NCI-H1092 treated with DMSO at 0.1 percent for 48 hours (cell line): ENCODE measurements at regions not wholly inside any gene's neighbourhood (a gene's known extent, or its start where the extent isn't known, plus 50 kb on each side); places are given as distances from the start of the nearest gene placed in this dataset.

Source experiments
- DNase-seq: peaks from one replicate; lab custom pipeline; 2025; lab: John Stamatoyannopoulos, UW

DNA sequence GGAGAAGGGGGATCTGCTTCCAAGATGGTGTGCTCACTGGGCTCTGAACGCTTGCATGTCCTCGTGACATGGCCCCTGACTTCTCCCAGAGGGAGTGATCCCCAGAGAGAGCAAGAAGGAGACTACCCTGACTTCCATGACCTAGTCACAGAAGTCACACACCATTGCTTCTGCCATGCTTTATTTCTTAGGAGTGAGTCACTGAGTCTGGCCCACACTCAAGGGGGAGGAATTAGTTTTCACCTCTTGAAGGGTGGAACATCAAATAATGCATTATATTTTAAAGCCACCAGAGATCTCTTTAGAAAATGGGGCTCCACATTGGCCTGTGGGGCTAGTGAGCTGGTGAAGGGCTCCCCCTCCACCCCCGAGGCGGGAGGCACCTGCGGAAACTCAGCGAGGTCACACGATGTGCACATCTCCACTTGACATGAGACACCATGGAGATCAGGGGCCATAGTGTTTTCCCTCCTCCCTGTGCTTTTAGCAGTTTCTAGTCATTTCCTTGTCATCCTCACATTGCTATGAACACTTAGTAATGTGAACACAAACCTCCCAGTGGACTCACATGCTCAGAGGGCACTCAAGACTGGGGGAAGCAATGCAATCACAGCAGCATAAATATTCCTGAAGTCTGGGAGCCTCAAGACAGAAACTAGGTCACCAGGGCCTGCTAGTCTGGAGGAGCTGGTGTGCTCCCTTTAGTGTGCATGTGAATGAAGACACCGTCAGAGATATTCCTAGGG lies 87.4 kb upstream of the FZD10 start:
- DNase-seq, result no peak

DNA sequence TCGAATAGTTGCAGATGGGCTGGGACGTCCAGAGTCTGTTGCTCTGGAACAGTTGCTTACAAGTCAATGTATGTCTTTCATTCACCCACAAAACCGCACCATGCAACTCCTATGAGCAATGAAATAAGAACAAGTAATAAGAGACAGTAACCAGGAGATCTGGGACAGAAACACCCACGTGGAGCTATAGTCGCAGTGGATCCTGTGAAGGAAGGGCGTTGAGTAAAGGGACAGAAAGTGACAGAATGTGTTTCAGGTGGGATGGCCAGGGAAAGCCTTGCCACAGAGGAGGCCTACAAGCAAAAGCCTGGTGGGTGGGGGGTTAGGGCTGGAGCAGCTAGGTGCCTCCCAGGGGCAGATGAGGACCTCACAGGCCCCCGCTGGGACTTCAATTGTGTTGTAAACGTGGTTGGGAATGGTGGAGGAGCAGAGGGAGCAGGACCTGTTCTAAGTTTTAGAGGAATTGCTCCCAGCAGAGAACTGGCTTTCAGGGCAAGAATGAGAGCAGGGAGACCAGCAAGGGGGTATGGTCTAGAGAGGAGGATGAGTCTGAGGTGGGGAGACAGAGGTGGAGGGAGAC lies 86.7 kb upstream of the FZD10 start:
- DNase-seq, result no peak

DNA sequence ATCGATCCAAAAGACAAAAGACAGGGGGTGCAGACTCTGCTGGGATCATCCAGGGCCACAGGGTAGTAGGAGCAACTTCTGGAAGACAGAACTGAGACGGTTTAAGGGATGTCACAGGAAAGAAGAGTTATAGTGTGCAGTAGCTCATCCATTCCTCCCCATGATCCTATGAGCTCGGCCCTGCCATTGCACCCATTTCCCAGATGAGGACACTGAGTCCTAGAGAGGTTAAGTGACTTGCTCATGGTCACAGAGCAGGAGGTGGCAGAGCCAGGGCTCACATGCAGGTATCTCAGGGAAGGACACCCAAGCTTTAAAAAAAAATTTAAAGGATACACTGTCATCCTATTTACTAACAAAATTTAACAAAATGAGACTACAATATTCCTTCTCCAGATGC lies 86.1 kb upstream of the FZD10 start:
- DNase-seq, result no peak

DNA sequence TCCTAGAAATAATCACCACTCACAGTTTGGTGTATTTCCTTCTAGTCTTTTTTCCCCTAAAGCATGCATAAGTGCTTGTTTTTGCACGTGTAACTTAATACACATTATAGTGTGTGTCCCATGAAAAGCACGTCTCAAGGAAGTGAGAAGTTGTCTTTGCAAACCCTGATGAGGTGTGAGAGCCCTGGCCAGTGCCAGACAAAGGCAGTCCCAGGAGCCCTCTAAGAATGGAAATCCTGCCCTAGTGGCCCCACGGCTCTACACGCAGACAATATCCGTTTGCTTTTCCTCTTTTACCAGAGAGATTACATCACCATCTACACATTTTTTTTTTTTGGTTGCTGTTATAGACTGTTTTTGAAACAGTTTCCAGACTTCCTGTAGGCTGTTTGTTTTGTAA lies 85.5 kb upstream of the FZD10 start:
- DNase-seq, result no peak

DNA sequence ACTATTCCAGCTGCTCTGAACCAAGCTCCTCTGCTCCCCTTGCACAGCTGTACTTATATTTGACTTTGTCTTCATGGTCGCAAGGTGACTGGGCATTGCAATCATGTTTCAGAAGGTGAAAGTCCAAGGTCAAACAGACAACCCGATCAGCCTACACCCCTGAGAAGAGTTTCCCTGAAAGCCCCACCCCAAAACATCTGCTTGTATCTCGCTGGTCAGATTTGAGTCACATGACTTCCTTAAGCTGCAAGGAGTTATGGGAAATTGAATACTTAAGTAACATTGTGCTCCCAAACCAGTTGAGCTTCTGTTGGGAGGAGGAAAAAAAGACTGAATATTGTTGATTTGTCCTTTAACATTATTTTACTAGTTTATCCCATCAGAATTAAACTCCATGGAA lies 83.4 kb upstream of the FZD10 start:
- no peak for DNase-seq

DNA sequence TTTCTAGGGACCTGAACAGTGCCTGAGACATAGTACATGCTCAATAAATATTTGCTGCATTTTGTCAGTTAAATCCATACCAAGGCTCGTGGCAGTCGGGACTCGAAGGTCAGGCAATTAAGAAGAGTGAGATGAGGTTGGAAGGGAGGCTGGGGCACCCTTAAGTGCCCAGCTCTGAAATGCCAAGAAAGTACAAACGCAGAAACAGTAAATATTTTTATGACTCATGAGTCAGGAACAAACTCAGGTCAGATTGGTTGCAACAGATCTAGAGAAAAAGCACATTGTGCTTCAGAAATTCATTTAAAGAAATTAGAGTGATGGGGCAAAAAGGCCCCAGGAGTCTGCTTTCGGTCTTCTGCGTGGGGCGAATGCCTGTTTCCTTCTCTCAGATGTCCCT lies 83.0 kb upstream of the FZD10 start:
- no peak for DNase-seq

DNA sequence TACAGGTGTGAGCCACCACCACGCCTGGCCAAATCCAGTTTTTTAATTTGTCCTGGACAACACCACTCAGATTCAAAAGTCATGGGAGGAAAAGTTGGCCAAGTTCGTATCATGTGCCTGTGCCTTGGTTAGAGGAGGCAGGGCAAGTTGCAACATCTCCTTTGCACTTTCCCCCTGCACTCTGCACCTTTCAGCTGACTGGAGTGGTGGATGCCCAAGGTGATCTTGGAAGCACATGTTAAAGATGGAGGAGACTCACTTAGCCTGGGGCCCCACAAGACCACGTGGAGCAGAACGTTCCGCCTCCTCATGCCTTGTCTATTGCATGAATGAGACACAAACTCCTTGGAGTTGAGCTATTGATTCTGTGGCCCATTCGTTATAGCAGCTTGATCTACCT lies 82.1 kb upstream of the FZD10 start:
- DNase-seq, result no peak

DNA sequence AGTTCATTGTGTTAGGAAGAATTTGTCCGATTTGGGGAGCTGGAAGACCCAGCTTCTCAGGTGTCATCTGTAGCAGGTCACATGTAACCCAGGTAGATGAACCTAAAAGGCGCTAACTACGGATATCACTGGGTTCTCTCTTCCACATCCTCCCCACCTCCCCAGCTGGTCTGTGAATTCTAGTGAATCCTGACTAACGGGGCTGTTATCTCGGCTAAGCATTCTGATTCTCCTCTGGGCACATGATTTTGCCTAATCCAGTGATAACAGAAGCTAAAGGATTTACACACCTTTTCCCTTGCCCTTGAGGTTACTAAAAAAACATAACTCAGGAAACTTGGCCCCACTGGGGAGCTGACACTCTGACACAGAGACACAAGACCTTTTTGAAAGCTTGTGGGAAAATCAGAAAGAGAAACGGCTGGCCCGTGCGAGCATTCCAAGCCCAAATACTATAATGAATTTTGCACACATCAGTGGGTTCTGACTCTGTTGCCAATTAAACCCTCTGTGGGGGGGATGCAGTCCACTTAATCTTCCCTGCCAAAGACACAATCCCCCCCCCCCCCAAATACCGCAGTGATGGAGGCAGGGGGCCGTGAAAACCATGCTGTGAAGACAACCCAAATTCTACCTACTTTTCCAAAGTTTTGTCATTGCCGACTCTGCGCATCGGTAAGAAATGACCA lies 81.0 kb upstream of the FZD10 start:
- DNase-seq, result no peak

DNA sequence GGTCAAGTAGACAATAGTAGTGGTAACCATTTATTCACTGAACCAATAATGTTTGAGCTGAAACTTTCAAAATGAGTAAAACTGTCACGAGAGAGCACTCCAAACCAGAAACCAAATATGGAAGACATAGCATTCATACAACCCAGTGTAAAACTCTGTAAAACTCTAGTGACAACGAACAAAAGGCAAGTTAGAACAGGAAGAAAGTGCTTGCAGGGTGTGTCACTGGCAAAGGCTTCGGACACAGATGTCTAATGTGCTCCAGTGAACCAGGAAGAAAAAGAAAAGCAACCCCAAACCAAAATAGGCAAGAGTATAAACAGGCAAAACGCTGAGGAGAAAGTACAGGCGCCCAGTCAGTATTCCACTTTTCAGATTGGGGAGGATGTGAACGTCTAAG lies 79.3 kb upstream of the FZD10 start:
- no peak for DNase-seq

DNA sequence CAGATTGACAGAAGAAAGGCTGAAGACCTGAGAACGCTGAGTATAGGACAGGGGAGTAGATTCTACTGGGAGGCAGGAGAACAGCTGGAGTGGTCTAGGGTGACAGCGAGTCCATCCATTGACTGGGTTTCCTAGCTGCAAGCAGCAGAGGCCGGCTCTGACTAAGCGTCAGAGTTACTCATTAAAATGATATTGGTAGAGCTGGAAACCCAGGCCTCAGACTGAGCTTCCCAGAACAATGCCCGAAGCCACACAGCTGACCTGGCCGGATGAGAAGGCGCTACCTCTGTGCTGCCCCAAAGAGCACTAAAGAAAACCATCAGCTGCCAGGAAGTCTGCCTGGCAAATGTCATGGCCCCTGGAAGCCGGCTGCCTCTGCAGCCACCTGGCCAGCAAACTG lies 78.5 kb upstream of the FZD10 start:
- no peak for DNase-seq

DNA sequence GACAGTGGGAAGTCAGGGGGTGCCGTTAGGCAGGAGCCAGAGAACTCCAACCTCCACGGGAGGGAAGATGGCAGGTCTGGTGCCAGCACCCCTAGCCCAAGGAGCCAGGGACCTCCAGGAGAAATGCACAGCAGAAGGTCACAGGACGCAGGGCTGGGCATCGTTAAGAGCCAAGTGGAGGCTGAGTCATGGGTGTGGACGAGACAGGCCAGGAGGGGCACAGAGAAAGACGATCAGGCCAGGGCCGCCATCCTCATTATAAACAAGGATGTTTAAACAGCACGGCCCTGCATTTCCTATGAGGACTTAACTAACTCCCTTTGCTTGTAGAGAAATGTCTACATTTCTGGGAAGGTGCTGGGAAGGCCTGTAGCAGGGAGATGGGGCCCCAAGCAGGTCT lies 77.9 kb upstream of the FZD10 start:
- DNase-seq, result no peak

DNA sequence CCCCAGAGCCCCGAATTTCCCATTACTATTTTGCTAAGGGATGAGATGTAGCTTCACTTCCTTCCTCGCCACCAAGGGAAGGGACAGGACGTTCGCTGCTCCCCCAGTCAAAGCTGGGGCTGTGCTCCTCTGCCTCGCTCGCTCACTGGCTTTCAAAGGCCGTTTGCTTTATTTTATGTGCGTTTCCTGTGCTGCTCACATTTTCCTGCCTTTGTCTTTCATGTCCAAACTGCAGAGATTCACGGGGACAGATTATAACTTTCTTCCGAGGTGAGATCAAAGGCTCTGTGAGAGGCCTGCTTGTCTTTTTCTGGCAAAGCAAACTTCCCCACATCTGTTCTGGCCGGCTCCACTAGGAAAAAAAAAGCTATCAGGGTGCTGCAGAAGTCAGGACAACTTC lies 76.0 kb upstream of the FZD10 start:
- no peak for DNase-seq

DNA sequence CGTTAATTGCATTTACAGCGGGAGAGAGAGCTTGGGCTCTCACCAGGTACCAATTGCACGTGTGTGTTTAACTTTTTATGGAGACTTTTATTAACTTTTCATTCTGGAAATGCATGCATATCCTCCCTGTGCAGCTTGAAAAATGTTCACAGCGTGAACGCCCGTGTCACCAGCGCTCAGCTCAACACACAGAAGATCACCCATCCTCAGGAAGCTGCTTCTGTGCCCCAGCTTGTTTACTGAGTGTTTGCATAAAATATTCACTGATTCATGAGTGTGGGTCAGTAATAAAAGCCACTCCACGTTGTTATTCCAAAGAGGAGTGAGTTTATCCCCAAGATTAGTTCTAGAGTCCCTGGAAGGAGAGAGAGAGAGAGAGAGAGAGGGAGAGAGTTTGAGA lies 75.5 kb upstream of the FZD10 start:
- no peak for DNase-seq

DNA sequence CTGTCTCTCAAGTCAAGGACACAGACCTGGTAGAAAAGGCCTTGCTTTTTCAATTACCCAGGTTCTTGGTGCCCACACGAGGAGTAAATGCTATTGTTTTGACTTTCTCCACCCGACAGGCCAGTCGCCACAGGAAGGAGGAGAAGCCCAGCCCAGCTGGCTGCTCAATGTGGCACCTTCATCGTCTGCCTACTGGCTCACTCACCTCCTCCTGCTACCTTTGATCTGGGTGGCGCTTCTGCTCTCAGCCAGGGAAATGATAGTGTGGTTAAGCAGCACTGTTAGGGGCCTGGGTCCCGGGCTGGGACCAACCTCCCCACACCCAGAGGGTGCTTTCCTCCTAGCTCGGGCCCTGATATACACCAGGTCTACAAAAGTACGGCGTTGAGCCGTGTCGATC lies 75.0 kb upstream of the FZD10 start:
- DNase-seq, result no peak

DNA sequence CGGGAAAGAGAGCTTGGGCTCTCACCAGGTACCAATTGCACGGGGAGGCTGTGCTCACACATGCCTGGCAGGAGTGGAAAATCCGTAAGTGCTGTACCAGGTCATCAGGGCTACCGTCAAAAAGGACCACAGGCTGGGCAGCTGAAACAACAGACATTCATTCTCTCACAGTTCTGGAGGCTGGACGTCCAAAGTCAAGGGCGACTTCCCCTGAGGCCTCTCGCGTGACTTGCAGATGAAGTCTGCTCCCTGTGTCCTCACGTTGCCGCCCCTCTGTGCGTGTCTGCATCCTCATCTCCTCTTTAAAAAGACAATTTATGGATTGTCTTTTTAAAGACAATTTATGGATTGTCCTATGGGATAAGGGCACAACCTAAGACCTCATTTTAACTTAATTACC lies 73.8 kb upstream of the FZD10 start:
- DNase-seq, result no peak

DNA sequence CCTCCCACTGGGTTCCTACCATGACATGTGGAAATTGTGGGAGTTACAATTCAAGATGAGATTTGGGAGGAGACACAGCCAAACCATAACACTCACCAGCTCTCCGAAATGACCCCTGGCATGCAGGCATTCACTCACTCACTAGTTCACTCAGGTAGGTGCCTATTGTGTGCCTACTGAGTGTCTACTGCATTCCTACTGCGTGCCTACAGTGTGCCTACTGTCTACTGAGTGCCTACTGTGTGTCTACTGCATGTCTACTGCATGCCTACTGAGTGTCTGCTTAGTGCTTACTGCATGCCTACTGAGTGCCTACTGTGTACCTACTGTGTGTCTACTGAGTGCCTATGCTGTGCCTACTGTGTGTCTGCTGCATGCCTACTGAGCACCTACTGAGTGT lies 71.7 kb upstream of the FZD10 start:
- no peak for DNase-seq

DNA sequence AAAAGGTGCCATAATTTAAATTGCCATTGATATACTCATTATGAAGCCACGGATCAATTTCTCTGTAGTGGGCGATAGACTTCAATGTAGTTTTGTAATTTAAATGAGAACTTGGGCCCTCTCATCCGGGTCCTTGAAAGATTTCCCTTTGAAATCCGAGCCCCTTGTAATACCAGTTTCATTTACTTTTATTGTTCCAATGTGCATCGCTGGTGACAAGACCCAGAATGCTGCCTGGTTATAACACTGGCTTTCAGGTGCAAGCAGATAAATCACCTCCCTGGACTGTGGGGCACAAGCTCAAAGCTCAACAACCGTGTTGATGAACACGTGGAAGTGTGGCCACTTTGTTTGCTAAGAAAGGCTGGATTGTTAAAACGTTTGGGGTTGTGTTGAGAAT lies 68.9 kb upstream of the FZD10 start:
- no peak for DNase-seq

DNA sequence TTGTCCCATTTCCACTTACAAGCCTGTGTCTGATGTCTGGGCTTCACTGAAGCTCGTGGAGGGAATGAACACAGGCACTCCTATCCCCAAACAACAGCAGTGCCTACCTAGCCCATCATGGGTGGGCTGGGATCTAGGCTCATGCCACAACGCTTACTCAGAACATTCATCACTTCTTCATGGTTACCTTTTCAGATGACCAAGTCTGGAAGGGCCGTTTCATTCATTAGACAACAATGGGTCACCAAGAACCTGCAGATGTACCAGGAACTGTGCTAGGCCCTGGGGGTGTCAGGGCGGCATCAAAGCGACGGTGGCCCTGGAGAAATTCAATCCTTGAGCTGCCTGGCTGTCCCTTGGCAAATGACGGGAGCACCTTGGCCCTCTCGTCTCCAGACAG lies 64.9 kb upstream of the FZD10 start:
- DNase-seq, result no peak

DNA sequence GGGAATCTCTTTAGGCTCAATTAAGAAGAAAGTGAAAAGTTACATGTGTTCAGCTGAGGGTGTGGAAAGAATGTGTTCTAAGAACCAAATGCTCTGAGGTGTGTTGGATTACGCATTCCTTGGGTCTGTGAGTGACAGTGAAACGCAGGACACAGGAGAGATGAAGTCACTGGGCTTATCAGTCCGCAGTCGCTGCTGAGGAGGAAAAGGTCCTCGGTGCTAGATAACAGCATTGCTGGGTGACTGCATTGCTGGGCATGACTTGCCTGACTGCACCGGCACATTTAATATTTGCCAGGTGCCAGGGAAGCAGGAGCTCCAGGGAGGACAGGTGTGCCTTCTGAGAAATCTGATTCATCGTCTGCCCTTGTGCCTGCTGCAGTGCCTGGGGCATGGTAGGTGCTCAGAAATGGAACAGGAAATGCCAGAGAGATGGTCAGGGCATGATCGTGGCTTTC lies 64.4 kb upstream of the FZD10 start:
- DNase-seq, result no peak

DNA sequence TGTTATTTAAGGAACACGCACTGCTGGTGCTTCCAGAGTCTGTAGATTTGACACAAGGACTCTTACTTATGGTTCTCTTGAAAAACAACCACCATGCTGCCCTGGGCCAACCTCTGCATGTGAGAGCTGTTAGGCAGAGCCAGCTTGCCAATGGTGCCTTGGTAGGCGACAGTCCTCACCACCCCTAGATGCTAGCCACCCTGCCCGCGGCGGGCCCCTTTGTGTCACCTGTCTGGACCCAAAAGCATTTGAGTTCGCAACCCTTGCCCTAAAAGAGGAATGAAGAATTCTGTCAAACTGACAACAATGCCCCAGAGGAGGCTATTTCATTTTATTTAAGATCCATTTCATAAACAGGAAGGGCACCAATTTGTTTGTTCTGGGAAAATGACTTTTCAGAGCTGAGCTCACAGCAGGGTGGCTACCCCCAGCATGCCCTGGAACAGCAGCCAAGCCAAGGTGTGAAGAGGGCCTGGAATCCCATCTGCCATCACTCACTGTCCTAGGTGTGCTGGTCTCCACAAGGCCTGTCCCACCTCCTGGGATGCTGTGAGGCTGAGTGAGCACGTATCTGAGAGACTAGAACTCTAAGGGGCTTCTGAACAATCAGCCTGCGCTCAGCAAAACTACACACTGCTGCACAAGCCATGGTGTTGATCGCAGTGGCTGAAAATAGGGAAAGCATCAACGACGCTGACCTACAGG lies 63.8 kb upstream of the FZD10 start:
- DNase-seq, result no peak

DNA sequence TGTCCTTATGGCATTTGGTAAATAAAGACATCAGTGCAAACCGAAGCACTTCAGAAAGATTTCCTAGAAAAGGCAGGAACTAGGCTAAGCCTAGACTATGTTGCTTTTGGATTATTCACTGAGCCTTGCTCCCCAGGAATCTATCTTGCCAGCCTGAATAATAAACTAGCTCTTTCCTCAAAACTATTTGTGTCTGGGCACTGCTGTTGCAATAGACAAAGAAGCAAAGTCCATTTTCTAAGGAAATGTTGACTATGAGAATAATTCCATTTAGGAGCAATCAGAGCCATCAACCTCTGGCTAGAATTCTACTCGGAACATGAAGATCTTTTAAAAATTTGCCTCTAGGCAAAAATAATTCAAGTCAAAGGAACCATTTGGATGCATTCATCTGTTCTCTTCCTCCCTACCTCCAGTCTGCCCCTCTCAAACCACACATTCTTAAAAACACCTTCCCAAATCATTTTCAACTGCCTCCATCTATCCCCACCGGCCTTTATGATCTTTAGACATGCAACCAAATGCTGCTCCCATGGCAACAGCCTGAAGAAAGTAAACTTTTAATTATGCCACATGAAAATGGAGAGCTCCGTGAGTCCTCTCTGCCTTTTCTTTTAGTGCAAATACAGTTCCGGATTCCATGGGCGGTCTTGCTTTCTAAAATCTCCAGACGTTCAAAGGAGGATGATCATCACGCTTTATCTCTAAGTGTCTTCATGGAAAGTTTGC lies 61.5 kb upstream of the FZD10 start:
- DNase-seq, result no peak

DNA sequence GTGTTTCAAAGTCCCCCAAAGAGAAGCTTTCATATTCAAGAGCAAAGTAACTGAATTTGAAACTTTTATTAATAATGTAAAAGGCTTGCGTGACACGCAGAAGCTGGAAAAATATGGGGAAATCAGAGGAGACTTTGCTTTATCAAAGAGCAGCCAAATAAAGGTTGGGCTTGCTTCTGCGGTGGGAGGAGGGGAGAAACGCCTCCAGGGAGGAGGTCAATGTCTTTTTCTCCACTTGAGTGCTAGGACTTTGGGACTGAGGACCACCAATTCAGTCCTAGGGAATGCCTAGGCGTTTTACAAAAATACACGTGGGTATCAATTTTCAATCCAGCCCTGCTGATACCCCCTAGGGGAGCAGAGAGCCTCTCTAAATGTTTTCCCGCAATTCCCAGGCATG lies 60.9 kb upstream of the FZD10 start:
- DNase-seq, result no peak
